HG02885 (cell line): ENCODE measurements at regions not wholly inside any gene's neighbourhood (a gene's known extent, or its start where the extent isn't known, plus 50 kb on each side); places are given as distances from the start of the nearest gene placed in this dataset.
"Not testable (repeated sequence)": the region's sequence is repeated elsewhere in the genome, so short reads cannot be mapped to it uniquely, and the experiment has no call there.

ENCODE experiments used
- ATAC-seq: cut with Tn5 transposase; IDR thresholded peaks from one replicate; pipeline ENCODE4 v1.9.1; 2021; ENCODE audit warnings: mild to moderate bottlenecking; ENCODE audit not compliant: unreplicated experiment, poor library complexity

GRCh38 chr15:69552057-69552815 lies 99.6 kb downstream of the RPLP1 start:
- no peak for ATAC-seq

DNA sequence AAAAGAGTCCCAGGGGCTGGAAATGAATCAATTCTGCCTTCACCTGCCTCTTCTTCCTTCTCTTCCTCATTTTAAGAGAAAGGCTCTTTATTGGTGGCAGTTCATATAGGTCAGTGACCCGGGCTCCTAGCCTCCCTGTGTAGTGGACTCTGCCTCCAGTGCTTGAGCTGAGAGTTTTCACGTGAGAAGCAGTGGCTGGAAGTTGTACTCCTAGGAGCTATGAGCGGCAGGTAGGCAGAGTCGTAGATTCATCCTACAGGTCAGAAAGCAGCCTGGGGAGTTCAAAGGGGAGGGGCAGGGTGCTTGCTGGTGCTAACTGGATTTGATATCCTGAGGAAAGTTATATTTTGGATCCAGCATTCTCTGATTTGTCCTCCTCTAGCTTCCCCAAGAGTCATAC lies 101.1 kb downstream of the RPLP1 start:
- ATAC-seq = no peak

- no peak for ATAC-seq
These were observed 101.8 kb downstream of the RPLP1 start for GRCh38 chr15:69554279-69554961.

- ATAC-seq = no peak
These were observed 102.5 kb downstream of the RPLP1 start for GRCh38 chr15:69555080-69555479.

GRCh38 chr15:69556344-69556743 lies 103.7 kb downstream of the RPLP1 start:
- ATAC-seq = no peak

DNA sequence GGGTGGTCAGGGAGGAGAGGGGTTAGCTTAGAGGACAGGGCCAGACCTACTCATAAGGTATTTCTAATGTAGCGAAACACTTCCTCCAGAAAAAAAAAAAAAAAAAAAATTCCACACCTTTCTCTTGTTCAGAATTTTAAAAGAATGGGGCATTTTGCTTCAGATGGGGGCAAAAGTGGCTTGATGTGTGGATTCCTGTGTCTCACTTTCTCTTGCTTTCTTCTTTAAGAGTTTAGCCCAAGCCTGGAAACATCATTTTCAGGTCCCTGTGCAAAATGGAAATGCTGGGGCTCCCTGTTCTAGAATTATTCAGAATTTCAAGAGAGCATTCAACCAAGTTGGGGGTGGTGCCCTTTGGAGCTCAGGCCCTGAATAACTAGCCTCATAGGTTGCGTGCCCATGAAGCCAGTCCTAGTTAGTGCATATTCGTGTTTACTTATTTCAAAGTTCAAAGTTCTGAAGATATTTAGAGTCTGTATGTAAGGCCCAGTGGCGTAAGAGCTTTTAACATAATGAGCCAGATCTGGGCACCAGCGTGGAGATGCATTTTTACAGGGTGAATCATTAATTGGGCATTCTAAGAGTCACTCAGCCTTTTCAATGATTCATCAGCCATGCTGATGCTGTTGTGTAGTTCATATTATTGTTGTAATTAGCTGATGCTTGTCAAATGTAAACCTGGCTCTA lies 104.5 kb downstream of the RPLP1 start:
- no peak for ATAC-seq

GRCh38 chr15:69557707-69558409 lies 105.2 kb downstream of the RPLP1 start:
- no peak for ATAC-seq

GRCh38 chr15:69559440-69560190 lies 107.0 kb downstream of the RPLP1 start:
- ATAC-seq = no peak

DNA sequence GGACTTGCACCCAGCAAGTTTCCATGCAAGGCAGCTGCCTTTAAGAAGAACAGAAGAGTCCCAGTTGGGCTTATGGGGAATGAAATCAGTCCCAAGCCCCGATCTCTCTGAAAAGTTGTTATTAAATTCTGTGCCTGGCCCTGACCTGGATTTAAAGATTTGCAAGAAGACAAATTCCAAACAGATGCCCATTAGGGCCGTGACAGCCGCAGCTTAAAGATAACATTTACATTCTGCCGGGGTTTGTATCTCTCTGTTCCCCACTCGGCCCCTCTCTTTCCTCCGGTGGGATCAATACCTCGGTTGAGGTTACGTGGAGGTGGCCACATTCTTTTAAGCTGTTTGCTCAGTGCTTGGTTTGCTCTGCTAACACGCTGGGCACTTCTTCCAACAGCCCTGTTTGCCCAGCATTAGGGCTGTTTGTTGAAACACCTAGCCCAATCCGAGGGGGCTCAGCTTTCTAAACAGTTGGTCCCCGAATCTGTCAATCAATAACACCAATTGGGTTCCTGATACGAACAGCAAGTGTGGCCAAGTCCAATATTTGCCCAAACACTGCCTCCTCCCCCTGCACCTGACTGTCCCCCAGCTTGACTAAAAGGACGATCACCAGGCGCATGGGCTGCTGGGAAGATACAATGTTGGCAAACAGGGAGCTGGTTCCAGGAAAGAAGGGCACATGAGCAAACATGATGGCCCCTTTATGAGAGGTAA lies 108.6 kb downstream of the RPLP1 start:
- no peak for ATAC-seq

DNA sequence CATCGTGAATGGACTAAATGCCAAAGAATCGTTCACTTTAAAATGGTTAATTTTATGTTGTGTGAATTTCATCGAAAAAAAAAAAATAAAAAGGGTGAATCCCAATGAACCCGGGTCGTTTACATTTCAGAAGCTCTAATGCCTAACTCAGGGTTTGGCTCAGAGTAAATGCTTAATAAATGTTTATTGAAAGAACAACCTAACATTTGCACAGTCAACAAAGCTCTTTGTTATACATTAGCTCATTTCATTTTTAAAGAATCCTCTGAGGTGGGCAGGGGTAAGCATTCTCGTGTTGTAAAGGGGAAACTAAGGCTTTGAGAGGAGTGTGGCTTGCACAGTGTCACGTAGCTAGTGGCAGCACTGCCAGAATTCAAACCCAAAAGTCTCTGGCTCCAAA lies 109.5 kb downstream of the RPLP1 start:
- ATAC-seq = no peak

DNA sequence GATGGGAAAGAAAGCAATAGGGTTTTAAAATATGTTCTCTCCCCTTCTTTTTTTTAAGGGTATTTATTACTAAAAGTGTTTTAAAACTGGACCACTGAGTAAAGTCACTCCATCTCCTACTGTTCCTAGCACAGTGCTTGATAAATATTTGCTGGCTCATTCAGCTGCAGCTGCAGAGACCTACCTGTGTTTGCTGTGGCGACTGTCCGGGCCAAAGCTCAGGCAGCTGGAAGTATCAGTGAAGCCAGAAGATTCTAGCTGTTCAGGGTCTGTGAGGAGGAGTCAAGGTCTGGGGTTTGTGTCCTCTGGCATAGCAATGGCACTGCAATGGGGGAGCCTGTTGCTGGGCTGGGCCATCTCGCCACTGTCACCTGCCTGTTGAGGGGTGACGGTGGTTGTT lies 109.9 kb downstream of the RPLP1 start:
- ATAC-seq = no peak

DNA sequence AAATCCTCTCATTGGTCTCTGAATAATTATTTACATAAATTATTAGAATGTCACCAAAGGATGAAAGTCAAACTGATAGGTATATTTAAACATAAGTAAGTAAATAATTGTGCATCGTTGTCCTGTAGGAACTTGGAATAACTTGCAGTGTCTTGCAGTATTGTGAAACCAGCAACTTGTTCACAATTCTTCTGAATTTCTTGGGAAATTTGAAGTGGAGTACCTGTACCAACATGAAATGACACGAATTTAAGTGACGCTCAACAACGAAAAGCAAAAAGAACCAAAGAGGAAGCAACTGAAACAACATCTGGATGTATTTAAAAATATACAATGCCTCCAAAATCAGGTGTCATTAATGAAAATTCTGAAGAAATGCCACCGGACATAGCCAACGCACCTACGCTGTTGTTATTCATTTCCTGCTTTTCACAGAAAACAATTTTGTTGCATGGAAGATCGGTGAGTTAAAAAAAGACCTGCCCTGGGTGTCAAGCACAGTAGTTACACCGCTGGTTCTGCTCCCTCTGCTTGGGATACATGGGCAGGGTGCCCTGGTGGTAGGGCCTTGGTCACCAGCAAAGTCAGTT lies 112.5 kb downstream of the RPLP1 start:
- no peak for ATAC-seq

GRCh38 chr15:69567238-69567760 lies 114.7 kb downstream of the RPLP1 start:
- not testable (repeated sequence) for ATAC-seq

- no peak for ATAC-seq
These were observed 115.8 kb downstream of the RPLP1 start for GRCh38 chr15:69568173-69569009.

DNA sequence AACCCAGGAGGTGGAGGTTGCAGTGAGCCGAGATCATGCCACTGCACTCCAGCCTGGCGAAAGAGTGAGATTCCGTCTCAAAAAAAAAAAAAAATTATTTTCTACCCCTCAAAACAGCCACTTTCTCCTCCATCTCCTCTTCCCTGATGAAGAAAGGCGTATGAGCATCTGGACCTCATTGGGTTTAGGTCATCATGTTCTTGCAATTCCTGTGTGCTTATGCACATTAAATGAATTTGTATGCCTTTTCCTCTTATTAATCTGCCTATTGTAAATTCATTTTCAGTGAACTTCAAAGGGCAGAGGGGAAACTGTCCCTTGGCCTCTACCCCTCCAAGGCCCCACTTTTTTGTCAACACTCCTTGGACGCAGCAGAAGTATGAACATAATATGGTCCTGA lies 117.8 kb downstream of the RPLP1 start:
- no peak for ATAC-seq

DNA sequence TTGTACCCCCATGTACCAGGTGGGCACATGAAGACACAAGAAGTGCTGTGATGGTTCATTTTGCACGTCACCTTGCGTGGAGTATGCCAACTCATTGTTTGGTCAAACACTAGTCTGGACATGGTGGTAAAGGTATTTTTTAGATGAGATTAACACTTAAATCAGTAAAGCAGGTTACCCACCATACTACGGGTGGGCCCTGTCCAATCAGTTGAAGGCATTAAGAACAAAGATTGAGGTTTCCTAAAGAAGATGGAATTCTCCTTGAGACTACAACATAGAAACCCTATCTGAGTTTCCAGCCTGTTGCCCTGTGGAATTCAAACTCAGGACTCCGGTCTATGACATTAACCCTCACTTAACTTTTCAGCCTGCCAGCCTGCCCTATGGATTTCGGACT lies 118.4 kb downstream of the RPLP1 start:
- no peak for ATAC-seq

DNA sequence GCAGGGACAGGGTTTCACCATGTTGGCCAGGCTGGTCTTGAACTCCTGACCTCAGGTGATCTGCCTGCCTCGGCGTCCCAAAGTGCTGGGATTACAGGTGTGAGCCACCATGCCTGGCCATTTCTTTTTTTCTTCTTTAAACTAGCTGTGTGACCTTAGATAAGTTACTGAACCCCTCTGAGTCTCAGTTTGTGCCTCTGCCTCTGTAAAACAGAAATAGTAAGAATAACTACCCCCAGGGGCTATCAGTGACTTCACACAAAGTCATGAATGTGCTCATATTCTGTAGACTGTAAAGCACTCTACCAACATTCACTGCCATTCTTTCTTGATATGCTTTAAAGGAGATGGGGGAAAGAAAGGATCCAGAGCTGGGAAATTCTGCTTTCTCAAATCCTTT lies 120.7 kb downstream of the RPLP1 start:
- not testable (repeated sequence) for ATAC-seq
